K562 (cell line): ENCODE measurements at regions not wholly inside any gene's neighbourhood (a gene's known extent, or its start where the extent isn't known, plus 50 kb on each side); places are given as distances from the start of the nearest gene placed in this dataset.
A peak's percentile ranks its signal among the peaks of the same experiment; 100 is the strongest.

Experiments
- ATAC-seq: fragments of 200-7000 bp; cut with Tn5 transposase; 3 replicates; pipeline ENCODE4 v1.9.1; 2020; ENCODE audit warnings: moderate library complexity
- BruUV-seq: library from RNA; stranded (reverse); fragments of 400-500 nt; replicated peaks from 2 replicates; lab custom pipeline; 2021; lab: Mats Ljungman, UMichigan
- CTCF ChIA-PET: fragments of 300-600 bp; formaldehyde crosslinking; extraction: SDS; loops from one replicate; lab custom pipeline; 2021; ENCODE audit warnings: low intra/inter-chr PET ratio; lab: Yijun Ruan, JAX
- POLR2A ChIA-PET: fragments of 300-600, 350-650 bp; sonication (Branson Sonifier 250); formaldehyde crosslinking; extraction: SDS; loops from one replicate; lab custom pipeline; 2021; ENCODE audit warnings: antibody characterized with exemption, inconsistent platforms; lab: Yijun Ruan, JAX
- DNase-seq, 4 experiments: peaks; one replicate each; pipeline versions ENCODE4 v3.0.0 to v3.0.0-alpha.2; 2011 to 2018; ENCODE audit warnings: low spot score in 3 of 4, mixed read lengths in 3 of 4; ENCODE audit errors: extremely low read depth in 1 of 4
- FAIRE-seq: peaks from 2 replicates; lab custom pipeline; 2011; peaks lifted over from hg19 to GRCh38; lab: Jason Lieb, UNC
- H2AFZ ChIP-seq: 2 replicates; pipeline ENCODE4 v1.6.0; 2011; ENCODE audit warnings: low read depth, low read length, control low read depth, inconsistent platforms
- H3K27ac ChIP-seq: fragments of 200-600 bp; 3 replicates; pipeline ENCODE4 v1.8.0; 2011; ENCODE audit warnings: low read depth, mild to moderate bottlenecking, control low read depth, inconsistent platforms, low read length, moderate library complexity, mixed read lengths; ENCODE audit errors: extremely low read depth
- H3K27me3 ChIP-seq, 2 experiments: fragments of 300-600 bp in 1 of 2; 2 replicates in 1 of 2; 3 replicates in 1 of 2; pipeline versions ENCODE4 v1.6.0 to v1.8.0; 2011; ENCODE audit warnings: inconsistent platforms in 2 of 2, low read length in 2 of 2, mild to moderate bottlenecking in 1 of 2, mixed read lengths in 1 of 2, moderate library complexity in 1 of 2; ENCODE audit not compliant: control insufficient read depth in 2 of 2, insufficient read depth in 2 of 2
- H3K36me3 ChIP-seq: fragments of 300-600 bp; 3 replicates; pipeline ENCODE4 v1.8.0; 2011; ENCODE audit warnings: mild to moderate bottlenecking, low read length, inconsistent platforms; ENCODE audit not compliant: control insufficient read depth, insufficient read depth
- H3K4me1 ChIP-seq, 2 experiments: fragments of 200-600 bp in 1 of 2; replicated peaks in 1 of 2; 2 replicates in 1 of 2; 3 replicates in 1 of 2; pipeline versions ENCODE4 v1.5.1 to v1.8.0; 2011; ENCODE audit warnings: inconsistent platforms in 2 of 2, low read length in 2 of 2, mild to moderate bottlenecking in 1 of 2, mixed read lengths in 1 of 2, moderate library complexity in 1 of 2; ENCODE audit not compliant: control insufficient read depth in 2 of 2, insufficient read depth in 2 of 2
- H3K4me2 ChIP-seq: 2 replicates; pipeline ENCODE4 v1.6.1; 2011; ENCODE audit warnings: low read length, control low read depth, inconsistent platforms, mixed read lengths; ENCODE audit not compliant: insufficient read depth
- H3K4me3 ChIP-seq: fragments of 200-600 bp; sonication (generic), shearing (Covaris generic); 2 replicates; pipeline ENCODE4 v1.5.1; 2016; ENCODE audit warnings: control low read depth, inconsistent platforms
- H3K79me2 ChIP-seq: fragments of 200-600 bp; 3 replicates; pipeline ENCODE4 v1.8.0; 2011; ENCODE audit warnings: low read length, inconsistent platforms; ENCODE audit not compliant: control insufficient read depth, insufficient read depth
- H3K9ac ChIP-seq, 2 experiments: 2 replicates each; pipeline versions ENCODE4 v1.6.0 to v1.6.1; 2011; ENCODE audit warnings: low read depth in 2 of 2, low read length in 2 of 2, control low read depth in 1 of 2, inconsistent platforms in 1 of 2, mild to moderate bottlenecking in 1 of 2, mixed read lengths in 1 of 2; ENCODE audit not compliant: insufficient read depth in 1 of 2
- H3K9me1 ChIP-seq: one replicate; pipeline ENCODE4 v1.6.0; 2011; ENCODE audit warnings: inconsistent platforms, mild to moderate bottlenecking, low read length, moderate library complexity; ENCODE audit not compliant: control insufficient read depth, insufficient read depth
- H3K9me3 ChIP-seq: replicated peaks from 2 replicates; pipeline ENCODE4 v1.5.1; 2011; ENCODE audit warnings: low read depth, low read length, inconsistent platforms; ENCODE audit not compliant: control insufficient read depth, insufficient read depth
- H4K20me1 ChIP-seq: replicated peaks from 2 replicates; pipeline ENCODE4 v1.6.1; 2011; ENCODE audit warnings: low read length, inconsistent platforms, mixed read lengths; ENCODE audit not compliant: control insufficient read depth, insufficient read depth
- CCAR2 ChIP-seq: fragments of 200-400 bp; formaldehyde crosslinking; IDR thresholded peaks from 2 replicates; pipeline ENCODE4 v1.6.1; 2017; ENCODE audit warnings: mild to moderate bottlenecking, low read depth, low read length
- HOXB6 ChIP-seq: fragments of 250-450 bp; sonication (Bioruptor Pico); IDR thresholded peaks from 2 replicates; pipeline ENCODE4 v1.5.1; 2022; ENCODE audit warnings: mild to moderate bottlenecking, borderline replicate concordance
- MECOM ChIP-seq: fragments of 250-450 bp; sonication (Bioruptor Pico); IDR thresholded peaks from 2 replicates; pipeline ENCODE4 v1.8.0; 2022; ENCODE audit warnings: inconsistent platforms
- ZBTB1 ChIP-seq: sonication (generic); formaldehyde crosslinking; IDR thresholded peaks from 2 replicates; pipeline ENCODE4 v1.8.1; 2023; ENCODE audit warnings: missing genetic modification reagents, low read depth, mild to moderate bottlenecking, borderline replicate concordance
- ZNF212 ChIP-seq: fragments of 450-650 bp; formaldehyde crosslinking; IDR thresholded peaks from 2 replicates; pipeline ENCODE4 v1.4.0; 2020; ENCODE audit warnings: mild to moderate bottlenecking
- WGBS: fragments of 100-300 bp; shearing (Covaris generic); methylation state at CpG from one replicate; pipeline ENCODE4 v1.1.6; 2016; ENCODE audit warnings: low coverage, mixed read lengths; ENCODE audit not compliant: insufficient coverage; ENCODE audit errors: missing lambda C conversion rate; 5-methylcytosine and 5-hydroxymethylcytosine counted together
- in situ Hi-C: fragments of 300-500 bp; cut with MboI; formaldehyde crosslinking; loops from 4 replicates; pipeline ENCODE4 v1.15.0; 2018; ENCODE audit warnings: inconsistent platforms, mixed read lengths
- intact Hi-C: fragments of 100-400 bp; cut with micrococcal nuclease; formaldehyde crosslinking; loops from 2 replicates; pipeline ENCODE4 v1.14.2; 2022
- TF ChIP-seq, protein P1 (sequence below): fragments of 250-450 bp; sonication (Bioruptor Pico); IDR thresholded peaks from 2 replicates; pipeline ENCODE4 v1.8.0; 2021; ENCODE audit warnings: mild to moderate bottlenecking, moderate library complexity
- TF ChIP-seq, protein P2 (sequence below): fragments of 450-650 bp; IDR thresholded peaks from 2 replicates; pipeline ENCODE4 v1.6.1; 2016; ENCODE audit warnings: borderline replicate concordance

DNA sequence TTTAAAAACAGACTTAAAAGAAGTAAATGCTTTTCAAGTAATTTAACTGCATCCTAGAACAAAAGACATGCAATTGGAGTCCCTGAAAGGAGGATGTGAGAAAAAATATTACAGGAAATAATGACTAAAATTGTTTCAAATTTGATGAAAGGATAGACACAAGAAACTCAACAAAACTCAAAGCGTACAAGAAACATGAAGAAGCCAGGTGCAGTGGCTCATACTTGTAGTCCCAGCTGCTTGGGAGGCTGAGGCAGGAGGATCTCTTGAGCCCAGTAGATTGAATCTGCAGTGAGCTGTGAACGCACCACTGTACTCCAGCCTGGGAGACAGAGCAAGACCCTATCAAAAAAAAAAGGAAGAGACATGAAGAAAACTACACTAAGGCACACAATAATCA lies 118.1 kb upstream of the SLC39A10 start:
- Histone ChIP-seq H3K9me1 (no peaks in the 10 kb centered on the region), H3K4me3 (no peak overlapping the region), H3K9me3 (no peaks in the 10 kb centered on the region), H3K79me2 (no peaks in the 10 kb centered on the region), H4K20me1 (no peaks in the 10 kb centered on the region), H2AFZ (no peak overlapping the region), H3K9ac (no peak overlapping the region), H3K27me3 (no peaks in the 10 kb centered on the region), H3K36me3 (no peaks in the 10 kb centered on the region), H3K27ac (no peak overlapping the region), H3K4me1 (peaks cover 9 to 37% of the 10 kb centered on the region in 2 experiments), H3K4me2 (no peak overlapping the region)
- no peak for FAIRE-seq
- WGBS = 80% methylated on average over 2 of the region's 2 CpGs
- in situ Hi-C loops (no loop called here), intact Hi-C loops (loop anchor here (10.0 kb wide), 1 partner anchor 526 kb away; the partner anchor contains the start of gene DNAH7)
- ChIA-PET POLR2A (no interaction called here), CTCF (no interaction called here)
- TF ChIP-seq ZNF212 (CRISPR knock-in tag) = no peak
- TF ChIP-seq, protein P1, sequence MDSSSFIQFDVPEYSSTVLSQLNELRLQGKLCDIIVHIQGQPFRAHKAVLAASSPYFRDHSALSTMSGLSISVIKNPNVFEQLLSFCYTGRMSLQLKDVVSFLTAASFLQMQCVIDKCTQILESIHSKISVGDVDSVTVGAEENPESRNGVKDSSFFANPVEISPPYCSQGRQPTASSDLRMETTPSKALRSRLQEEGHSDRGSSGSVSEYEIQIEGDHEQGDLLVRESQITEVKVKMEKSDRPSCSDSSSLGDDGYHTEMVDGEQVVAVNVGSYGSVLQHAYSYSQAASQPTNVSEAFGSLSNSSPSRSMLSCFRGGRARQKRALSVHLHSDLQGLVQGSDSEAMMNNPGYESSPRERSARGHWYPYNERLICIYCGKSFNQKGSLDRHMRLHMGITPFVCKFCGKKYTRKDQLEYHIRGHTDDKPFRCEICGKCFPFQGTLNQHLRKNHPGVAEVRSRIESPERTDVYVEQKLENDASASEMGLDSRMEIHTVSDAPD = no peak
- TF ChIP-seq HOXB6 (CRISPR knock-in tag) = no peak
- no peak for TF ChIP-seq ZBTB1
- TF ChIP-seq CCAR2 = no peak
- no peak for DNase-seq
- no peak for ATAC-seq
- no TSS peak for BruUV-seq

DNA sequence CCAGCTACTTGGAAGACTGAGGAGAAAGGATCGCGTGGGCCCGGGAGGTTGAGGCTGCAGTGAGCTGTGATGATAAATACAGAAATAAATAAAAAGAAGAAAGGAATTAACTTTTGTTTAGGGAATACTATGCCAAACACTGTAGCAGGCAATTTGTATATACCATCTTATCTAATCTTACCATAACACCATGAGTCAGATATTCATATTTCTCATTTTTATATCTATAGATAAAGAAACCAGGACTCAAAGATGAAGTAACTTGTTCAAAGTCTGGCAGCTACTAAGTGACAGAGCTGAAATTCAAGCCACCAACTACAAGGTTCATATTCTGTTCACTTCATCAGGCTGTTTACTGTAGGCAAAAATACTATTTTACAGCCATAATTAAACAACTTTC lies 119.2 kb upstream of the SLC39A10 start:
- CTCF ChIA-PET = no interaction called here
- TF ChIP-seq MECOM (CRISPR knock-in tag) = no peak
- TF ChIP-seq, protein P2, sequence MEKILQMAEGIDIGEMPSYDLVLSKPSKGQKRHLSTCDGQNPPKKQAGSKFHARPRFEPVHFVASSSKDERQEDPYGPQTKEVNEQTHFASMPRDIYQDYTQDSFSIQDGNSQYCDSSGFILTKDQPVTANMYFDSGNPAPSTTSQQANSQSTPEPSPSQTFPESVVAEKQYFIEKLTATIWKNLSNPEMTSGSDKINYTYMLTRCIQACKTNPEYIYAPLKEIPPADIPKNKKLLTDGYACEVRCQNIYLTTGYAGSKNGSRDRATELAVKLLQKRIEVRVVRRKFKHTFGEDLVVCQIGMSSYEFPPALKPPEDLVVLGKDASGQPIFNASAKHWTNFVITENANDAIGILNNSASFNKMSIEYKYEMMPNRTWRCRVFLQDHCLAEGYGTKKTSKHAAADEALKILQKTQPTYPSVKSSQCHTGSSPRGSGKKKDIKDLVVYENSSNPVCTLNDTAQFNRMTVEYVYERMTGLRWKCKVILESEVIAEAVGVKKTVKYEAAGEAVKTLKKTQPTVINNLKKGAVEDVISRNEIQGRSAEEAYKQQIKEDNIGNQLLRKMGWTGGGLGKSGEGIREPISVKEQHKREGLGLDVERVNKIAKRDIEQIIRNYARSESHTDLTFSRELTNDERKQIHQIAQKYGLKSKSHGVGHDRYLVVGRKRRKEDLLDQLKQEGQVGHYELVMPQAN = no peak
- TF ChIP-seq, all 486 proteins: peak for 0
- in situ Hi-C loops = no loop called here

More for the DNA sequence above, 119.2 kb upstream of the SLC39A10 start:
- FAIRE-seq (no peak), DNase-seq (no peak), ATAC-seq (no peak)
- no peak overlapping the region for H3K4me2 ChIP-seq
- no peaks in the 10 kb centered on the region for H3K27me3 ChIP-seq
- no peak overlapping the region for H3K9ac ChIP-seq
- POLR2A ChIA-PET = no interaction called here
- no peaks in the 10 kb centered on the region for H3K9me1 ChIP-seq
- no peaks in the 10 kb centered on the region for H3K79me2 ChIP-seq
- H3K27ac ChIP-seq = no peak overlapping the region
- no TSS peak for BruUV-seq
- no peaks in the 10 kb centered on the region for H3K36me3 ChIP-seq
- intact Hi-C loops = loop anchor here (2.0 to 10.0 kb wide), 2 partner anchors 119 to 527 kb away; partner anchors contain the start of genes DNAH7 and SLC39A10
- 0 out of 2 replicates have a peak overlapping the region, but pooled peaks have one; percentile 75 for H2AFZ ChIP-seq
- no peaks in the 10 kb centered on the region for H4K20me1 ChIP-seq
- WGBS = 84% methylated on average over 3 of the region's 3 CpGs
- no peaks in the 10 kb centered on the region for H3K9me3 ChIP-seq
- no peak overlapping the region for H3K4me3 ChIP-seq
- peaks cover 10 to 42% of the 10 kb centered on the region in 2 experiments for H3K4me1 ChIP-seq
